ENCODE measurements at regions not wholly inside any gene's neighbourhood (a gene's known extent, or its start where the extent isn't known, plus 50 kb on each side); places are given as distances from the start of the nearest gene placed in this dataset.

DNA sequence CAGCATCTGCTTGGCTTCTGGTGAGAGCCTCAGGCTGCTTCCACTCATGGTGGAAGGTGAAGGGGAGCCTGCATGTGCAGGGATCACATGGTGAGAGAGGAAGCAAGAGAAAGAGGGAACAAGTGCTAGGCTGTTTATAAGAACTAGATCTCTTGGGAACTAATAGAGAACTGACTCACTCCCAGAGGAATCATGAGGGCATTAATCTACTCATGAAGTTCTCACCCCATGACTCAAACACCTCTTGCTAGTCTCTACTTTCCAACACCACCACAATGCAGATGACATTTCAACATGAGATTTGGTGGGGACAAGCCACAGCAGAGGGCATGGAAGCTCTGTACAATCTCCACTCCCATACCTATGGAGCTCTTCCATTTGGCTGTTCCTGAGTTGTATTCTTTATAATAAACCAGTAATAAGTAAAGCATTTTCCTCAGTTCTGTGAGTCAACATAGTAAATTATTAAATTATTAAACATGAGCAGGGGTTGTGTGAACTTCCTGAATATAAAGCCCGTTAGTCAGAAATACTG, 524.1 kb upstream of the NRSN1 start:
- no peak for ATAC-seq (replicated peaks)
- H3K27ac Mint-ChIP-seq = no peak overlapping the region
- H3K36me3 Mint-ChIP-seq (ENCODE audit: low read depth) = no peaks in the 10 kb centered on the region
- no peak overlapping the region for H3K4me3 Mint-ChIP-seq
- no peaks in the 10 kb centered on the region for H3K27me3 Mint-ChIP-seq
- peaks cover 30% of the 10 kb centered on the region for H3K9me3 Mint-ChIP-seq
- no peaks in the 10 kb centered on the region for H3K4me1 Mint-ChIP-seq

DNA sequence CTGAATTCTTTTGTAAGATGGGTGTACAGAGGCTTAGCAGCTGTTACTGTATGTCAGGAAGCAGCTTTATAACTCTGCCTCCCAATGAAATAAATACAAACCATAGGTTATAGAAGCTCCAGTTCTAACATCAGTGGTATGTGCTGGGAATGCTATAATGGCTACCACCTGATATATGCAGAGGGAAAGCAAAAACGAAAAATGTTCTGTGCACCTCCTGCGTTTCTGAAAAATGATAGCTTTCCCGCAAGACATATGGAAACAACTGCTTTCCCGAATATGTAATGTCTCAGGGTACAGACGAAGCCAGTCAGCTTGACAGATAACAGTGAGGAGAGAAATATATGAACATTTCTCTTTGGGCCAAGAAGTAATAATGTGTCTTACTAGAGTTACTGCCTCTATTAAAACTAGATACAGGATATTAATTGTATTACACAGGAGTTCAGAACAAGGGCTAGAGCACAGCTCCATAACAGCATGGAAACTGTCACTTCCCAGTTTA, 517.0 kb upstream of the NRSN1 start:
- Mint-ChIP-seq H3K27ac (no peak overlapping the region), H3K36me3 (ENCODE audit: low read depth) (no peaks in the 10 kb centered on the region), H3K9me3 (peaks cover 5% of the 10 kb centered on the region), H3K4me3 (no peak overlapping the region), H3K4me1 (no peaks in the 10 kb centered on the region), H3K27me3 (no peaks in the 10 kb centered on the region)
- no peak for ATAC-seq (replicated peaks)

DNA sequence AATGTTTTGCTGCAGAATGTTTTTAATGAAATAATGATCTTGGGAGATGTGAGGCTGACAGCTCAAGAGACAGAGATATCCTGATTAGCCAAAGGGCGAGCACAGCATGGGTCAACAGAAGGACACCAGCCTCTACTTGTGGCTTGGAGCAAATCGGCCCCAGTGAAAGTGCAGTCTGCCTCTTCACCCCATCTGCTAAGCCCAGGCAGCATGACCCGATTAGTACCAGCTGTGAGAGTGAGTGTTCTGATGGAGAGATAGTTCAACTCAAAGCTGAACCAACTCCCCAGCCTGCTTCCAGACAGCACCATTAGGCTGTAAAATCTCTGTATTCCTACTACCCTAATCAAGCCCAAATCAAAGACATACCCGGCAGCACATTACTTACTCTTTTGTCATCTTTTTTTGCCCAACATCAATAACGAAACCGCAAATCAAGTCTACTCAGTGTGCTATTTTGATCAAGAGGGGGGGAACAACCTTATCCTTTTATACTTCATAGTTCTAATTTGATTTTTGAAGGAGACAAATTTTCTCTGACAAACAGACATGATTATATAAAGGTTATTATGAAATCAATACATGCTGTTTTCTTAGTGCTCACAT, 514.1 kb upstream of the NRSN1 start:
- Mint-ChIP-seq H3K27ac (no peak overlapping the region), H3K27me3 (no peaks in the 10 kb centered on the region), H3K4me1 (no peaks in the 10 kb centered on the region), H3K9me3 (no peaks in the 10 kb centered on the region), H3K4me3 (no peak overlapping the region), H3K36me3 (ENCODE audit: low read depth) (no peaks in the 10 kb centered on the region)
- ATAC-seq (replicated peaks) = no peak

DNA sequence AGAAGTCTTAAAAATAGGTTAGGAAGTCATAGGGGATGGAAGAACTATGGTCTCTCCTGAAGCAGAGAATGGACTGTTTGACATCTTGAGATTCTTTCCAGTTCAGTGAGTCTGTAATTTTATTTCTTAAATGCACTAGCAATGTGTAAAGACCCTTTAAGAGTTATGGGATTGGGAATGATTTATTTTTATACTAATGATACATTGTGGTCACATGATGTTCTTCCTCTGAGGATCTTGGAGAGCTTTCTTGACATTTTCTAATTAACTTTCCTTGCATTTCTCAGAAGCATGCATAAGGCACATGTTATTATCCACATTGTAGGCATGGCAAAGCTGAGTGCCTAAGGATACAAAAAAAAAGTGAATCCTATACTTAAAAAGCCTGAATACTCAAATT, 507.6 kb upstream of the NRSN1 start:
- ATAC-seq (replicated peaks) = no peak
- H3K27ac Mint-ChIP-seq = no peak overlapping the region
- no peaks in the 10 kb centered on the region for H3K4me1 Mint-ChIP-seq
- H3K9me3 Mint-ChIP-seq = peaks cover 17% of the 10 kb centered on the region
- no peaks in the 10 kb centered on the region for H3K36me3 Mint-ChIP-seq (ENCODE audit: low read depth)
- H3K27me3 Mint-ChIP-seq = no peaks in the 10 kb centered on the region
- H3K4me3 Mint-ChIP-seq = no peak overlapping the region

DNA sequence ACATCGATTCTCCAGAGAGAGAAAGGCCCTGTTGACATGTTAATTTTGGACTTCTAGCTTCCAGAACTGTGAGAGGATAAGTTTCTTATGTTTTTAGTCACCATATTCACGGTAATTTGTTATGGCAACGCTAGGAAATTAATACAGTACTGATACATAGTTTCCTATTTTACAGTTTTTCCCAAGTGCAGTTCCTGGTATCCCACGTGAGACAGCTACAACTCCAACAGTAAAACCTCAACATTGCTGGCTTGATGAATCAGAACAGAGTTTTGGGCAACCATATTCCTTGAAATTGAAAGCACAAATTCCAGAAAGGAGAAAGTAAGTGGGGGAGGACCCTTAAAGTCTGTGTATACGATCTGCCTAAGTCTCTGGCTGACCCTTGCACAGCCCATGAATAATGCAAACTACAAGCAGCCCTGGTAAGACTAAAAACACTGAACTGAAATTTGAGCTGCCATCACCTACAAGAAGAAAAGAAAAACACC, 505.1 kb upstream of the NRSN1 start:
- Mint-ChIP-seq H3K4me3 (no peak overlapping the region), H3K36me3 (ENCODE audit: low read depth) (no peaks in the 10 kb centered on the region), H3K27ac (no peak overlapping the region), H3K9me3 (peaks cover 22% of the 10 kb centered on the region), H3K27me3 (no peaks in the 10 kb centered on the region), H3K4me1 (no peaks in the 10 kb centered on the region)
- ATAC-seq (replicated peaks) = no peak

DNA sequence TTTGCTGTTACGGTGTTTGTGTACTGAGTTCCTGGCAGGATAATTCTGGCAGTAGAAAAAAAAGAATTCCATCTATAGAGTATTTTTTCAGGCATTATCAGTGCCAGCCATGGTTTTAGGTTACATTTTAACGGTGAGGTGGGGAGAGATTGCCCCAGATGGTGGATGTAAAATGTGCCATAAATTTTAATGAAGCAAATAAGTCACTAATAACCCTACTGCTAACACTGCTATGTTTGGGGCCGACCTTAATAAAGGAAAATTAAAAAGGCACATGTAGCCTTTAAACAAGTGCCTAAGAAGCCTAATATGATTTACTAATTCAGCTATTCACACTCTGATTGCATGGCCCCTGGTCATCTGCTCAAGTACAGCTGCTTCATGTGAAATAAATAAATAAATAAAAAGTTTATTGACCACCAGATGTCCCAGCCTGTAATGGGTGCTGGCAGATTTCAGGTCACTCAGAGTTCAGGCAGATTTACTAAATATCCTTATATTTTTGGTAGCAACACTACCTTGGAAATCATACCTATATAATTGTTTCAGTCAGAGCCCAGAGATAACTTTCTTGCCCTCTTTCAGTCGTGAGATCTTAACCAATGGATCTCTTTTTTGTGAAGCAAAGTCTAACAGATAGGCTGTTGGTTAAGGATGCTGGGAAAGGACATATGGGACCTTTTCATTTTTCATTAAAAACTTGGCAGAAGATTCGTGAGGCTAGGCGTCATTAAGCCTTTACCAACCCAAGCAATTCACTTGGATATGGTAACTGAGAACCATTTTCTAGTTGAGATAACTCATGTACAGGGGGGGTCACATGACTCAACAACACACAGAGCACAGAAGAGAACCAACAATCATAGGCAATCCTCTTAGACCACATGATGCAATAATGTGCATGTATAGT, 495.0 kb upstream of the NRSN1 start:
- peaks cover 6% of the 10 kb centered on the region for H3K9me3 Mint-ChIP-seq
- no peak for ATAC-seq (replicated peaks)
- H3K4me3 Mint-ChIP-seq = no peak overlapping the region
- no peaks in the 10 kb centered on the region for H3K4me1 Mint-ChIP-seq
- no peak overlapping the region for H3K27ac Mint-ChIP-seq
- H3K27me3 Mint-ChIP-seq = no peaks in the 10 kb centered on the region
- no peaks in the 10 kb centered on the region for H3K36me3 Mint-ChIP-seq (ENCODE audit: low read depth)

DNA sequence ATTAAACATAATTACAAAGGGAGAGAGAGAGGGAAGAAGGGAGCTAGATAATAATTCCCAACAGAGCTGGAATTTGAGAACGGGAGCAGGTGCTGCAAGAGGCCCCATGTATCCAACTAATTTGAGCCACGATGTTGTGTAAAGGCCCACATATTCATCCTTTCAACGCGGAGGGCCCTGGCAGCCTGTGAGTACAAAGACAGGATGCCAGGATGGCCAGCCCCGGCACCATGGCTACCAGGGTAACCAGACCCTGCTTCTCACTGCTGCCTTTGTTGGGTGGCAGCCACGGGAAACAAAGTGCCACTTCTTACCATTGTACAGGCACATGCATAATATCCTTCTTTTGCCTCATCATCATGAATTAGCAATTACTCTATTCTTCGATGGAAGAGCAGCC, 492.0 kb upstream of the NRSN1 start:
- H3K4me1 Mint-ChIP-seq = no peaks in the 10 kb centered on the region
- ATAC-seq (replicated peaks) = no peak
- no peak overlapping the region for H3K4me3 Mint-ChIP-seq
- no peak overlapping the region for H3K27ac Mint-ChIP-seq
- H3K36me3 Mint-ChIP-seq (ENCODE audit: low read depth) = no peaks in the 10 kb centered on the region
- H3K9me3 Mint-ChIP-seq = peaks cover 4% of the 10 kb centered on the region
- H3K27me3 Mint-ChIP-seq = no peaks in the 10 kb centered on the region

DNA sequence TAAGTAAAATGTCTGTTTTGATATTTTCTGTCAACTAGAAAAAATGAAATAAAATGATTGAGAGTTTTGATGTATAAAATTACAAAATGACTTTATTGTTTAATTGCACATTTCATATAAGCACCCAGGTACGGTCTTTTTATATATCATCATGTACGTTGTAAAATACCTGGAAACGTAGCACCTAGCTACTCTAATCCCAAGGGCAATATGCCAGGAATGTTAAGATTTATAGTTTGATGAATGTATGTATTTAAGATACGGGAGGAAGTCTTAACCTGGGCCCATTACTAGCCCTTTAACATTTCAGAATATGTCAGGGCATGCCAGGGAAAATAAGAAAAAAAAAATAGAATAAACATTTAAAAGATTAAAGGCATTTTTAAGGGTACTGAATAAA, 490.9 kb upstream of the NRSN1 start:
- peaks cover 4% of the 10 kb centered on the region for H3K9me3 Mint-ChIP-seq
- ATAC-seq (replicated peaks) = no peak
- no peaks in the 10 kb centered on the region for H3K4me1 Mint-ChIP-seq
- H3K27ac Mint-ChIP-seq = no peak overlapping the region
- H3K27me3 Mint-ChIP-seq = no peaks in the 10 kb centered on the region
- no peak overlapping the region for H3K4me3 Mint-ChIP-seq
- no peaks in the 10 kb centered on the region for H3K36me3 Mint-ChIP-seq (ENCODE audit: low read depth)

DNA sequence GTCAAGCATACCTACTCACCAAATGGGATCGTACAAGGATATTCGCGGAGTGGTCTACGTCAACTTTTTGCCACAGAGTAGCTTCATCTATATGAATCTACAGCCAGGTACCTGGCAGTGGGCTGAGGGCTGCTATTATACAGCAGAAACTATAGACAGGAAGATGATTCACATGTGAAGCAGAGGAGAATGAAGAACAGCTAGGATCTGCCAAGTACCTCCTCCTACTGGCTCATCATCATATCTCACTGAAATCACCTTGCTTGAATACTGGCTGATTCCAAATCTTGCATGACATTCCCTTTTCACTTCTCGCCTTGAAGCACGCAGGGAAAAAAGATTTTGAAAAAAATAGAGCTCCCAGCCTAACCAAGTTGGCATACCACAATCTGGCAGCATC, 488.7 kb upstream of the NRSN1 start:
- H3K9me3 Mint-ChIP-seq = peaks cover 3% of the 10 kb centered on the region
- H3K4me1 Mint-ChIP-seq = no peaks in the 10 kb centered on the region
- no peak overlapping the region for H3K4me3 Mint-ChIP-seq
- H3K36me3 Mint-ChIP-seq (ENCODE audit: low read depth) = no peaks in the 10 kb centered on the region
- no peak for ATAC-seq (replicated peaks)
- no peak overlapping the region for H3K27ac Mint-ChIP-seq
- no peaks in the 10 kb centered on the region for H3K27me3 Mint-ChIP-seq

DNA sequence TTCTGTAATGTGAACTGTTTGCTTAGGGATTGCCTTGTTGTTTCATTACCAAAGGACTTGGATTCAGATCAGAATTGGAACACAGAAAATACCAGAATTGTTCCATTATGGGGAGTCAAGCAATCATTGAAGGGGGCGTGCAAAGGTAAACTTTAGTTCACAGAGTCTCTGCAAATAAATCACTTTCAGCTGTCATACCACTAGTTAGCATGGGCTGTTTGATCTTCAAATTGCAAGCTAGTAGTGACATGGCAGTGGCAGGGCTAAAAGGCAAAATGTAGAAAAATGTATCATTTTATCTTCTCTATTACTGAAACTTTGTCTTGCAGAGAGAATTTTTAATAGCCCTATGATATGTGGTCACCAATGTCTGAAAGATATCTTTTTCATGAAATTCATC, 483.2 kb upstream of the NRSN1 start:
- no peaks in the 10 kb centered on the region for H3K27me3 Mint-ChIP-seq
- H3K27ac Mint-ChIP-seq = no peak overlapping the region
- no peak overlapping the region for H3K4me3 Mint-ChIP-seq
- ATAC-seq (replicated peaks) = no peak
- peaks cover 3% of the 10 kb centered on the region for H3K9me3 Mint-ChIP-seq
- no peaks in the 10 kb centered on the region for H3K36me3 Mint-ChIP-seq (ENCODE audit: low read depth)
- no peaks in the 10 kb centered on the region for H3K4me1 Mint-ChIP-seq

DNA sequence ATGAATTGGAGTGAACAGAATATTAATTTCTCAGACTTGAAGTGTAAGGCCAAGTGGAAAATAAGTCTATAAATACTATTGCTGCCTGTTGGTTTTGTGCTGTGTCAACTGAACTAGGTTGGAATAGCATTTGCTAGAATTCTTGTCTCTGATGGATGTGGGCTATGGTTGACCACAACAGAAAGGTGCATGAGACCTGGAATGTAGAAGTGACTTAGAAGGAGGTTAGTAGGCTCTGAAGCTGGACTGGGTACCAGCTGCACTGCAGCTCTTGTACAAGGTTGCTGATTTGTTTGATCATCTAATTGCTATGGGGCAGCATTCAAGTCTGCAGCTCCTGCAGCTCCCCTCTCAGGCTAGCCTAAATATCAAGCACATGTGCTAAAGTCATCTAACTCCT, 479.0 kb upstream of the NRSN1 start:
- H3K4me3 Mint-ChIP-seq = no peak overlapping the region
- no peaks in the 10 kb centered on the region for H3K4me1 Mint-ChIP-seq
- H3K27ac Mint-ChIP-seq = no peak overlapping the region
- ATAC-seq (replicated peaks) = no peak
- H3K27me3 Mint-ChIP-seq = no peaks in the 10 kb centered on the region
- no peaks in the 10 kb centered on the region for H3K36me3 Mint-ChIP-seq (ENCODE audit: low read depth)
- H3K9me3 Mint-ChIP-seq = peaks cover 3% of the 10 kb centered on the region

DNA sequence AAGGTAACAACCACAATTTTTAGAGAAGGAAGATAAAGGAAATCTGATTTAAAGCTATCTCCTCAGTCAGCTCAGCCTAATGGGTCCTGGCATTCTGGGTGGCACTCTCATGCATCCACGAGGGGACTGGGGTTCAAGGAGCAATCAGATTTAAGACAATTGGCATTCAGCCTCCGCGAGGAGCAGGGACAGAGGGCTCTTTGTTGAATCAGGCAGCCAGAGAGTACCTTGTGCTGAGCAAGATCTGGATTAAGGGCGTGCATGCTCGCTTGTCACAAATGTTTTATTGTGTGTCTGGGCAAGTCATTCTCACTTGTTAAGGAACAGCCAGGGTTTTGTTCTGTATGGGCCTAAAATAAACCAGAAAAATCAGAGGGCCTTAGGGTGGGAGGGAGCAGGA, 475.3 kb upstream of the NRSN1 start:
- Mint-ChIP-seq H3K27ac (no peak overlapping the region), H3K4me3 (no peak overlapping the region), H3K9me3 (no peaks in the 10 kb centered on the region), H3K4me1 (no peaks in the 10 kb centered on the region), H3K27me3 (no peaks in the 10 kb centered on the region), H3K36me3 (ENCODE audit: low read depth) (no peaks in the 10 kb centered on the region)
- ATAC-seq (replicated peaks) = no peak

DNA sequence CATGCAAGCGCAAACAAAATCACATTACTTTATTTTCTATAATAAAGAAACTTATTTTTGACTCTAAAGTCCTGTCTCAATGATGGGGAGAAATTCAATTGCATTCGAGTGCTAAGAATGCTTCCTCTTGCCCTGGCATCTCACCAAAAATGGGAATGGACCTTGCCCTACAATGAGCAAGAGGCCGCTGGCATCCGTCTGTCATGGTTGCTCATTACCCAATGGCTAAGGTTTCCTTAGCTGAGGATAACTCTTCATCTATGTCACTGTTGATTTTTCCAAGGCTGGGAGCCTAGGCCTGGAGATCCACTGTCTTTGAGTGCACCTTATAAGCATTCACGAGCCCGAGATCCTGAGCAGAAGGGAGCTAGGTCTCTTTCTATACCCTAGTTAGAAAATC, 471.3 kb upstream of the NRSN1 start:
- ATAC-seq (replicated peaks) = no peak
- Mint-ChIP-seq H3K4me1 (no peaks in the 10 kb centered on the region), H3K27me3 (no peaks in the 10 kb centered on the region), H3K4me3 (no peak overlapping the region), H3K9me3 (peaks cover 2% of the 10 kb centered on the region), H3K36me3 (ENCODE audit: low read depth) (no peaks in the 10 kb centered on the region), H3K27ac (no peak overlapping the region)

DNA sequence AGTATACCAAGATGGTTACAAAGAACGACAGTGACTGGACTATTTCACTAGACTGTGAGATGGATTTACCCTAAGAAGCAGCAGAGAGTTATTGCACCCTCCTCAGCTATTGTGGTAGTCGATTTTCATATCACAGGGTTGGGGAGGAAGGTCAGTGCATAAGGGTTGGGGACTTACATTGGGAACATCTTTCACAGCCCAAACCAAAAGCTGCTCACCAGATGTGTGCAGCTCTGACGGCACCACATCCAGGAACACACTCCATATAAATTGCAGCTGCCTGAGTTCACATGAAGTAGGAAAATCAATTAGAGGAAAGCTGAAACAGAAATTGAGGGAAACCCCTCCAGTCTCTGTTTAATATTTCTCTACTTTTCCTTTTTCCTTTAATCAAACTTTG, 470.5 kb upstream of the NRSN1 start:
- H3K27ac Mint-ChIP-seq = no peak overlapping the region
- H3K4me1 Mint-ChIP-seq = no peaks in the 10 kb centered on the region
- H3K27me3 Mint-ChIP-seq = no peaks in the 10 kb centered on the region
- no peak for ATAC-seq (replicated peaks)
- H3K36me3 Mint-ChIP-seq (ENCODE audit: low read depth) = no peaks in the 10 kb centered on the region
- H3K4me3 Mint-ChIP-seq = no peak overlapping the region
- H3K9me3 Mint-ChIP-seq = peaks cover 4% of the 10 kb centered on the region

Data from activated T-helper 17 cell treated with anti-CD3 and anti-CD28 coated beads, Interleukin-2, amount 50 U/mL, for 72 hours (primary cell).